NCI-H146 treated with DMSO at 0.1 percent for 48 hours (cell line): ENCODE measurements at regions not wholly inside any gene's neighbourhood (a gene's known extent, or its start where the extent isn't known, plus 50 kb on each side); places are given as distances from the start of the nearest gene placed in this dataset.

ENCODE experiments used
- DNase-seq: peaks from one replicate; lab custom pipeline; 2025; ENCODE audit not compliant: unreplicated experiment; lab: John Stamatoyannopoulos, UW

- DNase-seq, result no peak
These were observed 121.6 kb upstream of the NOCT start for GRCh38 chr4:138894011-138894410.

GRCh38 chr4:138892483-138893407 lies 122.8 kb upstream of the NOCT start:
- no peak for DNase-seq

GRCh38 chr4:138891631-138892031 lies 124.0 kb upstream of the NOCT start:
- DNase-seq, result no peak

GRCh38 chr4:138890891-138891570 lies 124.5 kb upstream of the NOCT start:
- DNase-seq, result peak; percentile 71

- no peak for DNase-seq
These were observed 126.4 kb upstream of the NOCT start for GRCh38 chr4:138889216-138889615.

GRCh38 chr4:138887741-138888140 lies 127.8 kb upstream of the NOCT start:
- no peak for DNase-seq

- no peak for DNase-seq
These were observed 128.2 kb upstream of the NOCT start for GRCh38 chr4:138887341-138887740.

GRCh38 chr4:138879757-138880156 lies 135.8 kb upstream of the NOCT start:
- no peak for DNase-seq

- no peak for DNase-seq
These were observed 139.5 kb upstream of the NOCT start for GRCh38 chr4:138875891-138876608.

GRCh38 chr4:138871555-138871875 lies 144.1 kb upstream of the NOCT start:
- no peak for DNase-seq

GRCh38 chr4:138870737-138871554 lies 144.6 kb upstream of the NOCT start:
- DNase-seq, result peak; percentile 77

- no peak for DNase-seq
These were observed 145.9 kb upstream of the NOCT start for GRCh38 chr4:138869631-138870030.

GRCh38 chr4:138869165-138869564 lies 146.4 kb upstream of the NOCT start:
- no peak for DNase-seq

GRCh38 chr4:138868562-138868961 lies 147.0 kb upstream of the NOCT start:
- no peak for DNase-seq

GRCh38 chr4:138867404-138867803 lies 148.2 kb upstream of the NOCT start:
- no peak for DNase-seq

GRCh38 chr4:138866314-138866713 lies 149.3 kb upstream of the NOCT start:
- no peak for DNase-seq

GRCh38 chr4:138865765-138866164 lies 149.8 kb upstream of the NOCT start:
- no peak for DNase-seq

GRCh38 chr4:138864961-138865720 lies 150.4 kb upstream of the NOCT start:
- no peak for DNase-seq

GRCh38 chr4:138863160-138863559 lies 152.4 kb upstream of the NOCT start:
- no peak for DNase-seq

- DNase-seq, result no peak
These were observed 154.4 kb upstream of the NOCT start for GRCh38 chr4:138861135-138861534.
